Stimulated activated CD8-positive, alpha-beta memory T cell treated with anti-CD3 and anti-CD28 coated beads, Interleukin-15, amount 100 ng/mL, for 48 hours (primary cell): ENCODE measurements at regions not wholly inside any gene's neighbourhood (a gene's known extent, or its start where the extent isn't known, plus 50 kb on each side); places are given as distances from the start of the nearest gene placed in this dataset.

Experiments
- DNase-seq, 2 donors: peaks; one replicate each; pipeline ENCODE4 v3.0.0-alpha.2; 2020; ENCODE audit warnings: low read depth in 2 of 2

- DNase-seq: no peak
Measured at GRCh38 chr7:22962775-22963350, 51.1 kb downstream of the HYCC1 start.

DNA sequence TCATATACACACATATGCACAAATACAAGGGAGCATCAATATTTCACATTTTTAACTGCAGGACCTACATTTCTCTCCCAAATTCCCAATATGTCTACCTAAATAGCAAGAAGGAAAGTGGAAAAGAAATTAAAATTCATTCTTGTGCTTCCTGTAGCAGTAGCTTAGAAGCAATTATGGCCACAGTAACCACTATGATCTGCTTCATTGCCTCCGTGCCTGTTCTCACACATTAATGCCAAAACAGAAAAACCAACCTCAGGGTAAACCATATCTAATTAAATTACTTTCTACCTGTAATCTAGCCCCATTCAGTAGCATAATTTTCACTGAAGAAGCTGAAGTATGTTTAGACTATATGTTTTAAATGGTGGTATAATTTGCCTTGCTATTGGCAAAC, 55.2 kb downstream of the HYCC1 start:
- no peak for DNase-seq

- DNase-seq: no peak
Measured at GRCh38 chr7:22954251-22954650, 59.7 kb downstream of the HYCC1 start.

- no peak for DNase-seq
Measured at GRCh38 chr7:22952306-22953015, 61.5 kb downstream of the HYCC1 start.

GRCh38 chr7:22949944-22950343, 64.0 kb downstream of the HYCC1 start:
- DNase-seq: no peak

DNA sequence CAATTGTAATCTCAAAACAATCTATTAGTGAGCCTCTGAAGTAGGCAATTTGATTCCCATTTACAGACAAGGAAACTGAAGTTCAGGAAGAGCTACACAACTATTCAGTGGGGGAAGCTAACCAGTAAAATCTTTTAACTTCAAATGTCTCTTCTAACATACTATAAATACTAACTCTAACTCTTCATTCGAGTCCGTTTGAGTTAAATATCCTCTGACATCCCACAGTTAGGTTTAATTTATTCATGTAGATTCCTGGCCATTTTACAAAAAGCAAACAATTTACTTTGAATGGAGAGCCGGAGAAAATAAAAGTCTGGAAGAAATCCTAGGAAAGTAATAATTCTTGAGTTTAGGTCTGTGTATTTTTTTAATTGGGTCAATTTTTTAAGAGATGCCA, 64.7 kb downstream of the HYCC1 start:
- DNase-seq: no peak

- no peak for DNase-seq
Measured at GRCh38 chr7:22948770-22949169, 65.2 kb downstream of the HYCC1 start.

- no peak for DNase-seq
Measured at GRCh38 chr7:22945584-22945983, 68.3 kb downstream of the HYCC1 start.

- no peak for DNase-seq
Measured at GRCh38 chr7:22944510-22944909, 69.4 kb downstream of the HYCC1 start.

DNA sequence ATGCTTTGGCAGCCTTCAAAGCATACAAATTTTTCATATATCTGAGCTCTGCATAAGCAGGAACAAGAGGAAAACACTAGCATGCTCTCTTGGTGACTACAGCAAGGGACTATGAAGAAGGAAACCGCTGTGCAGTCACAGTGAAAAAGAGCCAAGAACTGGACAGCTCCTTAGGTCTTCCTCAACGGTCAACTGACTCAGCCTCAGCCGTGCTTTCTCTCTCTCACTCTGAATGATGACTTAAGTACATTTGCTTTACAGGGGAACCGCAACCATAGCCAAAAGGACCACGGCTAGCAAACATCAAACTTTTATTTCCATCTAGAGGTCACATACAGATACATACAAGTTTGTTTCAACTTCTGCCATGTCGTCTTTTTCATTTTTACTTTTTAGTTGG, 69.9 kb downstream of the HYCC1 start:
- no peak for DNase-seq

DNA sequence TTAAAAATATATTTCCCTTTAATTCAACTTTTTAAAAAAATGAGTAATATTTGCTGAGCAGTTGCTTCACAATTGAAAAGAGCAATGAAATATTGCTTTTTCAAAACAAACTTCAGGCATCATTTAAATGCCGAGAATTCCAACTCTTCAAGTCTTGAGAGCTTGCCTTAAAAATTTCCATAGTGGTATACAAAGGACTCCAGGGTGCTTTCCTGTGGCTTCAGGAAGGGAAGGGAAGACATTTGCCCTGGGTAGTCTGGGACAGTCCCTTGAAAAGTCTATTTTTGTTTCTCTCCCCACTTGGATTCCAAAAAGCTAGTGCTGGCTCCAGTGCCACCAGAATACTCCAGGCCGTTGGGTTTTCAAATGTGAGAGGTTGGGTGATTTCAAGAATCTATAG, 71.7 kb downstream of the HYCC1 start:
- DNase-seq: no peak

DNA sequence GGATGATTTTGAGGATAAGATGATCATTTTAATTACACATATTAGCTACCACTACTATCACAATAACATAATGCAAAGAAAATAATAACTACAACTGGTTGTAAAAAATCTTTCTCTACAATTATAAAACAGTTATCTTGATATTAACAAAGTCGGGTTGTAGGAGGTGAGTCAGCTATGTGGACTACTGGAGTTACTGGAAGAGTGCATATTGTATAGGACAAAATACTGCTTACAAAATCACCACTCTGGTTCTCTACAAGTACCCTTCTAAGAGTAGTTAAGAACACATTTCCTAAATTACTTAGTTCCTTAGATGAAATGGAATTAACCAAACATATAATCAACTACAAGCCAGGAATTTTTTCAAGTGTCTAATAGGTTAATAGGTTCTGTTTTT, 74.1 kb downstream of the HYCC1 start:
- DNase-seq: no peak

DNA sequence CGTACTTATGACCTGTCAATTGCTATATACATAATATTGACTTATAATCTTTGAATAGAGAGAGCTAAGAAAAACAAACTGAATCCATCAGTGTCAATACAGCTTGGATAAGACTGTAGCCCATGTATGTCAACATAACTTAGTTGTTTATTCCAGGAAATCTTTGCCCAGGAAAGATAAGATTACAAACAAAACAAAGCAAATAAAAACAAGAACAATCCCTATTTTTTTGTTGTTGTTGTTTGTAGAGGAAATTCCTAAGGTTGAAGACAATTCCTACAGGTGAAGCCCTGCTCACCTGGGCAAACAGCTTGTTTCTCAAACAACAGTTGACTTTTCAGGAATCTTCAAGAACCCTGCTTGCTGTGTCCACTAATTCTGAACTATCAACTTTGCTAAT, 76.0 kb downstream of the HYCC1 start:
- no peak for DNase-seq

- DNase-seq: no peak
Measured at GRCh38 chr7:22936246-22936645, 77.7 kb downstream of the HYCC1 start.

DNA sequence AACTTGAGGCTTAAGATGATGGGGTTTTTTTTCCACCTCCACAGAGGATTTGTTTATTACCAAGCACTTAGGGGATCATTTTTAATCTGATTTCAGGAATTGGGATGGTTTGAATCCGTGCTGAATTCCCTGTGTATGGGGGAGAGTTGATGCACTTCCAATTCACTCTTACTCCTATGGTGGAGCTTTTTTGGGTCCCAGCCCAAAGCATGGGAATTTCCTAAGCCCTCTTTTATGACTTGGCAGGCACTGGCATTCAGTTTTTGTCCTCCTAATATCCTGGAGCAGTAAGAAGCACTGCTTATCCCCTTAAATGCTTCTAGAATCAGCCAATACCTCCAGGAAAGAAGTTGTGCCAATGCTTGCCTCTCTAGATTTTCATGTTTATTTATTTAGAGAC, 78.7 kb downstream of the HYCC1 start:
- DNase-seq: no peak

DNA sequence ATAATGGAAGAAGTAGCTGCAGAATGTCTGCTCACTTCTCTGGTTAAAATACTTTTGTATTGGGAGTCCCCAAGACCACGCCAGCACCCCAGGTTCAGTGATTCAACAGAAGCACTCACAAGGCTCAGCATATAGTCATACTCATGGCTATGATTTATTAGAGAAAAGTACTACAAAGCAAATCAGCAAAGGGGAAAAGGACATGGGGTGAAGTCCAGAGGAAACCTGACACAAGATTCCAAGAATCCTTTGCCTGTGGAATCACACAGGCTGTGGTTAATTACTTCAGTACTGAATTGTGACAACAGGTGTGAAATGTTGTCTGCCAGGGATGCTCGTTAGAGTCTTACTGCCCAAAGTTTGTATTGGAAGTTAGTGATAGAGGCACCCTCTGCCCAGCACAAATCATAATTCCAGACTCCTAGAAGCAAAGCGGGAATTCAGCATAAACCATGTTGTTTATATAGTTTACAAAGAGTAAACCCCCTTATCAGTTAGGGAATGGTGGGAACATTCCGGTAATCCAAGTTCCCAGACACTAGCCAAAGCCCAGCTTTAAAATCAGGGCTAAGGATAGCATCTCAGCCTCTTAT, 79.4 kb downstream of the HYCC1 start:
- no peak for DNase-seq

DNA sequence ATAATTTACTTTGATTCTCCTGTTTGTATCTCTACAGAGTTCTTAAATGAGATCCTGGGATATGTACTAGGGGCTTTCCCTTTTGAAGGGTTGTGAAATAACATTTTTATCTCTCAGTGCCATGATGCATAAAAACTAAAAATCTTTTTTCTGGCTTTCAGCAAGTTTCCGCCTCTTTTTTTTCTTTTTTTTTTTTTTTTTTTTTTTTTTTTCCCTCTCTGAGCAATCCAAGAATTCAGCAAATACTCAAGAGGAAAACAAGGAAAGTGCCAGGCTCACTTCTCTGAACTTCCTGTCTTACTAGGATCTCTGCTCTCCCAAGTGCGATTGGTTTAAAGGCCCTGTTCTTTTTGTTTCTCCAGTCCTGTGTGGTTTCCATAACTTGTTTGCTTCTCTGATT, 79.9 kb downstream of the HYCC1 start:
- DNase-seq: no peak

GRCh38 chr7:22932896-22933295, 81.0 kb downstream of the HYCC1 start:
- no peak for DNase-seq

DNA sequence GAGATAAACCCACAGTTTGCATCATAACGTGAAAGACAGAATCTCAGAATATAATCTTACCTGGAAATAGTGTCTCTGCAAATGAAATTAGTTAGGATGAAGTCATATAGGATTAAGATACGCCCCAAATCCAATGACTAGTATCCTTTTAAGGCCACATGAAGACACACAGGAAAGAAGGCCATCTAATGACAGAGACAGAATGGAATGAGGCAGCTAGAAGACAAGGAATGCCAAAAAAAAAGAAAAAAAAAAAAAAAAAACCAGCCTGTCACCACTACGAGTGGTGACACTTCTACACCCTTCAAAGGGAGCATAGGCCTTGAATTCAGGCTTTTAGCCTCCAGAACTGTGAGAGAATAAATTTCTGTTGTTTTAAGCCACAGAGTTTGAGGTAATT, 82.9 kb downstream of the HYCC1 start:
- DNase-seq: no peak

- DNase-seq: no peak
Measured at GRCh38 chr7:22922307-22922706, 91.6 kb downstream of the HYCC1 start.

DNA sequence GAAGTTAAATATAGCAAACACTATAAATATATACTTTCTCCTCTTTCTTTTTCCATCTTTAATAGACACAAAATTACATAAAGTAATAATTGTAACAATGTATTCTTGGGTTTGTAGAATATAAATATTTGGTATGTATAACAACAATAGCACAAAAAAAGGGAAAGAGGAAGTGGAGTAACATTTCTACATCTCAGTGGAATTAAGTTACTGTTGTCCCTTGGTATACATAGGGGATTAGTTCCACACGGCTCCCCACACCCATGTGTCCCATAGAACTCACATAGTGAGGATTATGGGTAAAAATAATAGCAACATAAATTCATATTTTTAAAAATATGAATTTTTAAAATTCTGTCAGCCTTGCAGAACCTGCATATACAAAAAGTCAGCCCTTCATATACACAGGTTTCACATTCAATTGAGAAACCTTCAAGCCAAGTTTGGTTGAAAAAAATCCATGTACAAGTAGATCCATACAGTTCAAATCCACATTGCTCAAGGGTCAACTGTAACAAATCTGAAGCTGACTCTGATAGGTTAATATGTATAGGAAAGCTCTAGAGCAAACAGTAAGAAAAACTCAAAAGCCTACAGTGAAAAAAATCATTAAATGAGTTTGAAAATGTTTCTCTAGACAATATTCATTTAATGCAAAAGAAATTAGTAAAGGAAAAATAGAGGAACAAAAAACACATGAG, 92.4 kb downstream of the HYCC1 start:
- DNase-seq: no peak

DNA sequence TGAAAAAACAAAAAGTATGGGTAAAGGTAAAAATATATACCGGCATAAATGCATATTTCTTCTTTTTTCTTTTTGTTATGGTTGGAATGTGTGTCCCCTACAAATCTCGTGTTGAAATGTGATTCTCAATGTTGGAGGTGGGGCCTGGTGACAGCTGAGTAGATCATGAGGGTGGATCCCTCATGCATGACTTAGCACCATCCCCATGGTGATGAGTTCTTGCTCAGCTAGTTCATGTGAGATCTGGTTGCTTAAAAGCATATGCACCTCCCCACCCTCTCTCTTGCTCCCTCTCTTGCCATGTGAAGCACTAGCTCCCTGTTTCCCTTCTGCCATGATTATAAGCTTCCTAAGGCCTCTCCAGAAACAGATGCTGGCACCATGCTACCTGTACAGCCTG, 93.3 kb downstream of the HYCC1 start:
- no peak for DNase-seq

- no peak for DNase-seq
Measured at GRCh38 chr7:22913158-22913557, 90.5 kb upstream of the TOMM7 start.
